ENCODE measurements at regions not wholly inside any gene's neighbourhood (a gene's known extent, or its start where the extent isn't known, plus 50 kb on each side); places are given as distances from the start of the nearest gene placed in this dataset.

DNA sequence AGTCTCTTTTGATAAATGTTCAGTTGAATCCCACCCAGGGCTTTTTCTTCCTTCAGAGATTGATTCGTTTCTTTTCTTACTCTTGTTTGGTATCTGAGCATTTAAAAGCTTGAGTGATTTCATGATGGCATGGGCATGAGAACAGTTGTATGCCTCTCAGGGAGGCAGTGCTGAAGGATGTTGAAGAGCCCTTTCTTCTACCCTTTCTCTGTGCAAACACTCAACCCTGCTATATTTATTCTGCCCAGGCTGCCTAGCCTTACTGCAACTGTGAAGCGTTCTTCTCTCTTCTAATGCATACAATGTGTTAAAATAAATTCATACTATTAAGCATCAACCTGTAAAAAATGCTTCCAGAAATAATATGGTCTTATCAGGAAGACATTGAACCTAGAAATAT lies 367.6 kb upstream of the LCORL start:
- TF ChIP-seq, protein P1, sequence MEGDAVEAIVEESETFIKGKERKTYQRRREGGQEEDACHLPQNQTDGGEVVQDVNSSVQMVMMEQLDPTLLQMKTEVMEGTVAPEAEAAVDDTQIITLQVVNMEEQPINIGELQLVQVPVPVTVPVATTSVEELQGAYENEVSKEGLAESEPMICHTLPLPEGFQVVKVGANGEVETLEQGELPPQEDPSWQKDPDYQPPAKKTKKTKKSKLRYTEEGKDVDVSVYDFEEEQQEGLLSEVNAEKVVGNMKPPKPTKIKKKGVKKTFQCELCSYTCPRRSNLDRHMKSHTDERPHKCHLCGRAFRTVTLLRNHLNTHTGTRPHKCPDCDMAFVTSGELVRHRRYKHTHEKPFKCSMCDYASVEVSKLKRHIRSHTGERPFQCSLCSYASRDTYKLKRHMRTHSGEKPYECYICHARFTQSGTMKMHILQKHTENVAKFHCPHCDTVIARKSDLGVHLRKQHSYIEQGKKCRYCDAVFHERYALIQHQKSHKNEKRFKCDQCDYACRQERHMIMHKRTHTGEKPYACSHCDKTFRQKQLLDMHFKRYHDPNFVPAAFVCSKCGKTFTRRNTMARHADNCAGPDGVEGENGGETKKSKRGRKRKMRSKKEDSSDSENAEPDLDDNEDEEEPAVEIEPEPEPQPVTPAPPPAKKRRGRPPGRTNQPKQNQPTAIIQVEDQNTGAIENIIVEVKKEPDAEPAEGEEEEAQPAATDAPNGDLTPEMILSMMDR (IDR thresholded peaks at IDR 0.05 in 4 of 5, conservative IDR thresholded peaks at IDR 0.05 in 1 of 5): no peak
- TF ChIP-seq POLR2A (IDR thresholded peaks at IDR 0.05): no peak

Measured in gastrocnemius medialis (tissue), 4 donors.